Fibroblast of the aortic adventitia (primary cell): ENCODE measurements at regions not wholly inside any gene's neighbourhood (a gene's known extent, or its start where the extent isn't known, plus 50 kb on each side); places are given as distances from the start of the nearest gene placed in this dataset.

ENCODE experiments used
- DNase-seq: peaks from one replicate; pipeline ENCODE4 v3.0.0-alpha.2; 2010; ENCODE audit warnings: low read depth
- H3K4me3 ChIP-seq: 2 replicates; pipeline ENCODE4 v1.5.1; 2011; ENCODE audit warnings: low read depth, mild to moderate bottlenecking, control low read depth, low read length, moderate library complexity
- CTCF ChIP-seq: IDR thresholded peaks from 2 replicates; pipeline ENCODE4 v1.5.1; 2011; ENCODE audit warnings: mild to moderate bottlenecking, low read length, control low read depth, inconsistent platforms; ENCODE audit not compliant: insufficient read depth

DNA sequence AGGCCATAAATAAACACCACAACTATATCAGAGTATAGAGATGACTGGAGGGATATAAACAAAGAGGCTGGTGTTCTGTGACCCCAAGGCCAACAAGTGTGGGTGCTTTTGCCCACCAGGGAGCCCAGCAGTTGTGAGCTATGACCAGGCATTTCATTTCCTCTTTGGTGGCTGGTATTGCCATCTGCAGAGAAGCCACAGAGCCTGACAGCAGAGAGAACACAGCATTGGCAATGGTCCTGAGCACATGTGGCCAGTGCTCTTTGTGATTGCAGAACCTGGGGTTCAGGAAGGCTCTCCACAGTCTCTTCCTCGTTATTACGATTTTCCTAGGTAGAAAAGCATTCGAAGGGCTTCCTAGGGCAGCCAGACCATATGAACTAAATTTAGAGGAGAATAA lies 112.3 kb downstream of the TM2D1 start:
- H3K4me3 ChIP-seq = no peak overlapping the region
- no peak for DNase-seq
- no peak for TF ChIP-seq CTCF

- no peak for TF ChIP-seq CTCF
- DNase-seq = no peak
- H3K4me3 ChIP-seq = no peak overlapping the region
Measured at GRCh38 chr1:61609040-61609439, 115.9 kb downstream of the TM2D1 start.

- no peak for TF ChIP-seq CTCF
- DNase-seq = no peak
- H3K4me3 ChIP-seq = no peak overlapping the region
Measured at GRCh38 chr1:61607448-61607847, 117.5 kb downstream of the TM2D1 start.

DNA sequence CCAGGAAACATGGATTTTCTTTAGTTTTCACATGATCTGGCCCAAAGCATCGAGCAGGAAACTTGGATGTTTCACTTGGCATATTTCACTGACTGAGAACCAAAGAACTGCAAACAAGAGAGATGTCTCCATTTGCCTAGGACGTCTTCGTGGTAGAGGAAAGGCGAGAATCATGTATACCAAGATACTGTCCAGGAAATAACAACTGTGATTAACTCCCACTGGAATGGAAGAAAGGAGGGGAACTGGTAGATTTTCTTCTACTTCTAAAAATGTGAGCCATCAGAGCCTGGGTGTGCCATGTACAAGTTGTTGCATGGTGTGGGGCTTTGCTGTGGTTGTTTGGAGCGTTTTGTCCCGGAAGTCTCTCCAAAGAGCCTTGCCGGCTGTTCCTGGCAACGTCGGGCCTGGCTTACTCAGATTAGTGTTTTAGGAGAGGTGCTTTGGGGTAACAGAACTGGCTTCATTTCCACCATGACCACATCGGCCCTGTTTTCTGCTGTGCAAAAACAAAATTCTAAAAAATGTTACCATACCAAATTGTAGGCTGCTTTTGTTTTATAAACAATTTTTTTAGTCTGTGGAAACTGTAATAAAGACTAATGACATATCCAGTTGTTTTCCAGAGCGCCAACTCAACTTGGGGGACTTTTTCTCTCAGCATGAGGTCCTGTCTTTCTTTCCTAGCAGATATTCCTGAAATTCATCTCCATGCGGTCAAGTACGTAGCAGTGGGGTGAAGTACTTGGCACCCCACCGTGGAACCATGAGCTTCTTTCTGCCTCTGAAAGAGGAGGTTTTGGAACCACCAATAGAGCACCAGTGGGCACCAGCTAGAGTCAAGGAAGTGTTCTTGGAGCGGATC lies 118.3 kb downstream of the TM2D1 start:
- no peak overlapping the region for H3K4me3 ChIP-seq
- TF ChIP-seq CTCF = no peak
- peak; percentile 88 for DNase-seq

DNA sequence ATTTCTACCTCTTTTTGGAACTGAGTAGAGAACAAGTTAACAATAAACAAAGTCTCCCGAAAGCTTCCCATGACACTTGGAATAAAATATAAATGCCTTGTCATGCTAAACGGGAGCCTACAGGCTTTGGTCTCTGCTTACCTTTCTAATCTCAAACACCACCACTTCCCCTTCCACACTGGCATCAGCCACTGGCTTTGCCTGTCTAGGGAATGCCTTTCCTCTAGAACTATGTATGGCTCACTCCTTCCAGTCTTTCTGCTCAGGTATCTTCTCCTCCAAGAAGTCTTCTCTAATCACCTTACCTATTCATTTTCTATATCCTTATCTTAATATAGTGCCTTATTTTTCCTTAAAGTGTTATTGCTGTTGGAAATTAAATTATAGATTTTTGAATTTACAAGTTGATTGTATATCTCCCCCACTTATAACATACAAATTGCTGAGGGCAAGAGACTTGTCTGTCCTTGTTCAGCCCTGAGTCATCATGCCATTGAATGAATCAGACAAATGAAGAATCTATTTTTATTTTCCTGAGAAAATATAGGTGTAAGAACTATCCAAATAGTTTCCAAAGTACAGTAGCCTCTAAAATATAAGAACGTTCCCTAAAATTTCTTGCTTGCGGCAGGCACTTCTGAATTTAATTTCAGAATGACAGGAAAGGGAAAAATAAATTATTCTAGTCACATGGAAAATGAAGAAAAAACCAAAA lies 119.2 kb downstream of the TM2D1 start:
- TF ChIP-seq CTCF = no peak

DNA sequence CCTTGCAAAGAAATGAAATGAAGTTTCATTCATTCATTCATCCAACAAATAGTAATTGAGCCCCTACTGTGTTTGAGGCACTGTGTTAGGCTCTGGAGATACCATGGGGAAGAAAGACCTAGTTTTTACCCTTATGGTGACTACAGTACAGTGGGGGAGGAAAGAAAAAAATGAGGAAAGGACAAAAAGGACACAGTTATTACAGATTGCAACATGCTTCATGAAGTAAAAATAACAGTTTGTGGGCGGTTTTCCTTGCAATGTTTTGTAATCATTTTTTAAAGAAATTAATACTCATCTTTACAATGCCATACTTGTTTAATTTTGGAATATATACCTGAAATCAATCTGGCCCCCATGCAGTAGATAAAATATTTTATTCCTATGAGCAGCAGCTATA lies 120.3 kb downstream of the TM2D1 start:
- no peak overlapping the region for H3K4me3 ChIP-seq
- no peak for DNase-seq

More for the DNA sequence above, 119.2 kb downstream of the TM2D1 start:
- DNase-seq = peak; percentile 52
- H3K4me3 ChIP-seq = no peak overlapping the region

More for the DNA sequence above, 120.3 kb downstream of the TM2D1 start:
- TF ChIP-seq CTCF = no peak
